ENCODE measurements at regions not wholly inside any gene's neighbourhood (a gene's known extent, or its start where the extent isn't known, plus 50 kb on each side); places are given as distances from the start of the nearest gene placed in this dataset.
"Not testable (repeated sequence)": the region's sequence is repeated elsewhere in the genome, so short reads cannot be mapped to it uniquely, and the experiment has no call there.

DNA sequence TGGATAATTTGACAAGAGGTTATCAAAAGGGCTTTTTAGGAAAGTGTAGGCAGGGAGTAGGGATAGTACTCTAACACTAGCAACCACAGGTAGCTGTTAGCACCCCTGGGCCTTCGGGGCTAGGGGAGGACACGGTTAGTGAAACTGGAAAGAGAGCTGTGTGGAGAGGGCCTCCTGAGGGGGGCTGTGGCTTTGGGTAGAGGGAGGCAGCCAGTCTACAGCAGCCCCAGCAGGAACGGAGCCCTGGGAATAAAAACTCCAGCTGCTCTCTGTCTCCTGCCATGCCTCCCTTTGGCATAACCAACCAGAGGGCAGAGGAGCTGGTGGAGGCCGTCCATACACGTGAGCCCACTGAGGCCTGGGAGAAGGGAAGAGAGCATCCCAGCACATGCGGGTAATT, 223.2 kb downstream of the FOXD2 start:
- DNase-seq (ENCODE audit: low spot score), result no peak

DNA sequence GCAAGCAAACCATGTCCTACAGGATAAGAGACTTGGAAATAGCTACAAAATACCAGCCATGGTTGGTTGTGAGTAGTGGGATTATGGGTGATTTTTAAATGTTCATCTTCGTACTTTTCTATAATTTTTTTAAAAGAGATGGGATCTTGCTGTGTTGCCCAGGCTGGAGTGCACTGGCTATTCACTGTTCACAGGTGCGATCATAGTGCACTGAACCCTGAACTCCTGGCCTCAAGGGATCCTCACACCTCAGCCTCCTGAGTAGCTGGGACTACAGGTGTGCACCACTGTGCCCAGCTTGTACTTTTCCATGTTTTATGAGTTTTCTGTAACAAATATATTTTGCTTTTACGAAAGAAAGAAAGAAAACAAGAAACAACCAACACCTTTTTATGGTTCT, 224.2 kb downstream of the FOXD2 start:
- no peak for DNase-seq (ENCODE audit: low spot score)

DNA sequence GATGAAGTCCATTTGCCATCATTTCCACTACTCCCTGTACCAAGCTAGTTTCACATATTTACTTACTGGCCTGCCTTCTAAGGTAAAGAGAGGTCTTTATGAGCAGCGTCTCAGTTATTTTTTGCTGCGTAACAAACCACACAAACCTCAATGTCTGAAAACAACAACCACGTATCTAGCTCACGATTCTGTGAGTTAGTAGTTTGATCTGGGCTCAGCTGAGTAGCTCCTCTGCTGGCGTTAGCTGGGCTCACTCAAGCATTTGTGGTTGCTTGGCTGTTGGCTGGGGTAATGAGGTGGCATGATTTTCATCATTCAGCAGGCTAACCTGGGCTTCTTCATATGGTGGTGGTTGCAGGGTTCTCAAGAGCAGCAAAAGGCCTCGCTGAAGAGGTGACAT, 225.4 kb downstream of the FOXD2 start:
- DNase-seq (ENCODE audit: low spot score), result no peak

DNA sequence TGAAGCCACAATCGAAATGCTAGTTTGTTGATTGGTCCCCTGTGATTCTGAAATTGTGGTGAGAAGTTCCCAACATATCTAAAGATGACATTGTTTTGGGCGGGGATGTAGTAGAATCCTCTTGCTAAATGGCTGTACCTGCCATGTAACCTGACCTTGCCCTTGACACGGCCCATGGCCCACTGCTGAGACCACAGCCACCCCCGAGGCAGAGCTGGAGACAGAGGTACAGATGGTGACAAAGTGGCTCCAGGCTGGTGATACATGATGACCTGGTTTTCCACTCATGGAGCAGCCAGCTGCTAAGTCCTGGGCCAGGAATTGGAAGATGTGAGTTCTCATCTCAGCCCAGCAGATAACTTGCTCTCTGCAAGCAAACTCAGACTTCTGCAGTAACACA, 226.5 kb downstream of the FOXD2 start:
- no peak for DNase-seq (ENCODE audit: low spot score)

DNA sequence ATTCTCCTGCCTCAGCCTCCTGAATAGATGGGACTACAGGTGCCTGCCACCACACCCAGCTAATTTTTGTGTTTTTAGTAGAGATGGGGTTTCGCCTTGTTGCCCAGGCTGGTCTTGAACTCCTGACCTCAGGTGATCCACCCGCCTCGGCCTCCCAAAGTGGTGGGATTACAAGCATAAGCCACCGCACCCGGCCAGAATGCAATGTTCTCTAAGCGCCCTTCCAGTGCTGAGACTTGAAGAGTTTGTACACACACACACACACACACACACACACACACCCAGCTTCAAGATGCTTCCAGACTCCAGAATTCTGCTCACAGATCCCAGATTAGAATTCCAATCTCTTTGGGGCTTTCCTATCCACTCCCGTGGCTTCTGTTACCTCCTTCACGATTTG, 227.1 kb downstream of the FOXD2 start:
- DNase-seq (ENCODE audit: low spot score), result not testable (repeated sequence)

DNA sequence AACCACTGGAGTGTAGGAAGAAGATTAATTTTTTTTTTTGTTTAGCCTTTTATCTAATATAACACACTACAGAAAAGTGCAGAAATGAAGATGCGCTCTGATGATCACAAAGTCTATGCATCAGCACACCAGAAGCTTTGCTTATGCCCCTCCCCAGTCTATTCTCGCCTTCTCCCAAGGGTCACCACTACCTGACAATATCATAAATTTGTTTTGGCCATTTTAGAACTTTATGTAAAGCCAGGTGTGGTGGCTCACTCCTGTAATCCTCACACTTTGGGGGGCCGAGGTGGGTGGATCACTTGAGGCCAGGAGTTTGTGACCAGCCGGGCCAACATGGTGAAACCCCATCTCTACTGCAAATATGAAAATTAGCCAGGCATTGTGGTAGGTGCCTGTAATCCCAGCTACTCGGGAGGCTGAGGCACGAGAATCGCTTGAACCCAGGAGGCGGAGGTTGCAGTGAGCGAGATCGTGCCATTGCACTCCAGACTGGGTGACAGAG, 231.3 kb downstream of the FOXD2 start:
- DNase-seq (ENCODE audit: low spot score), result no peak

DNA sequence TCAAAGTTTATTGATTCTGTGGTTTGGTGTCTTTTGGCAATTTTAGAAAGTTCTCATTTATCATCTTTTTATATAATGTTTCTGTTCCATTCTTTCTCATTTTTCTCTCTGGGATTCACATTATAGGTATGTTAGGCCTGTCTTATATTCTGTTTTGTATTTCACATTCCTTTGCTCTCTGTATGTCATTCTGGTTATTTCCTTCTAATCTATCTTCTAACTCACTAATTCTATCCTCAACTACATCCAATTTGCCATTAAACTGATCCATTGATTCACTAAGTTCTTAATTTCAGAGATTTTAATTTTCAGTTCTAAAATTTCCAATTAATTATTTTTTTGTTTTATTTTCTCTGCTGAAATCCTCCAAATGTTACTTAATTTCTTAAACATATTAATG, 234.8 kb downstream of the FOXD2 start:
- no peak for DNase-seq (ENCODE audit: low spot score)

DNA sequence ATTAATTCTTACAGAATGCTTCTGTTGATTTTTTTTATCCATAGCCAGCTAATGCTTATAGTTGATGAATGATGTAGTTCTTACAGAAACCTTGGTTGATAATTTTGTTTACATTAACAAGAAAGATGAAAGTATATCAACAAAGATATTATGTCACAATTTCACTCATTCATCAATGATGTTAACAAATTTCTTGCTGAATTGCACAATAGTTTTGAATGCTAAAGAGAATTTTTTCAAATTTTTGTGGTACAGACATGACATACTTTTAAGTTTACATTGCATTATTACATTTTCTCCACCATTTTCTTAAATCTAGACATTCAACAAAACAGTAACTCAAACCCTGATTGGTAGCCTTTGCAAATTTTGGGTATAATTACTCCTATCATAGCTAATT, 236.3 kb downstream of the FOXD2 start:
- no peak for DNase-seq (ENCODE audit: low spot score)

DNA sequence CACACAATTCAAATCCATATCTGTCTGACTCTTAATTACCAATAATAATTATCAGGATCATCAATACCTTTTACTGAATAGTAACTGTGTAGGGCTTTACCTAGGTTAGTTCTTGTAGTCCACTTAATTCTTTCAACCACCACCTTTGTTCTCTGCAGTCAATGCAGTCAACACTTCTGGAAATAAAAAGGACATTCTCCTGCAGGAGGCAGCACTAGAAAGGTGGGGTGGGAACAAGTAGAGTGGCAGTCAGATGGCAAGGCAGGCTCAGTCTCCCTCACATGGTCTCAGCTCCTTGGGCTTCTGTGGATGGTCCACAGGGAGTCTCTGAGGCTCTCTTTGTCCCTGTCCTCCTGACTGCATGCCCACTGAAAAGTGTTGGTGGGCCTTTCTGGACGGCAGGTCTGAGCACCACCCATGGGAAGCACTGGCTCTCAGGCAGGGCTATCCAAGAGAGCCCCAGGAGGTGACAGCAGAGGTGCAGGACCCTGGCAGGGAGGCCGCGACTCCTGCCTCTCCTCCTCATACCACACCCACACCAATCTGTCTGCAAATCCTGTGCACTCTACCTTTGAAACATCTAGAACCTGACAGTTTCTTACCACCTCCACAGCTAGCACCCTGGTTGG, 237.3 kb downstream of the FOXD2 start:
- no peak for DNase-seq (ENCODE audit: low spot score)

DNA sequence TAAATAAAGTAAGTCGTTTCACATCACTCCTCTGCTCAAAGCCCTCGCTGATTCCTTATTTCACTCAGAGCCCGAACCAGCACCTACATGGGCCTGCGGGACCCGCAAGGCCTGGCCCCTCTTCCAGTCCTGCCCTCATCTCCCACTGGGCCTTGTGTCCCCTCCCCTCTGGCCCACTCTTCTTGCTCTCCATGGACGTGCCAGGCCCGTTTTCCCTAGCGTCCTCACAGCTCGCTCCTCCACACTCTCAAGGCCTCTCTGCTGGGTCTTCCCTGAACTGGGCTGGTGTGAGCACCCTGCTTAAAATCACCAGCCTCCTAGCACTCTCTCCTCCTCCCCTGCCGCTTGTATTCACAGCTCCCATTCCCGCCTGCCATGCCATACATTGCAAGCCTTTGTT, 237.9 kb downstream of the FOXD2 start:
- no peak for DNase-seq (ENCODE audit: low spot score)

DNA sequence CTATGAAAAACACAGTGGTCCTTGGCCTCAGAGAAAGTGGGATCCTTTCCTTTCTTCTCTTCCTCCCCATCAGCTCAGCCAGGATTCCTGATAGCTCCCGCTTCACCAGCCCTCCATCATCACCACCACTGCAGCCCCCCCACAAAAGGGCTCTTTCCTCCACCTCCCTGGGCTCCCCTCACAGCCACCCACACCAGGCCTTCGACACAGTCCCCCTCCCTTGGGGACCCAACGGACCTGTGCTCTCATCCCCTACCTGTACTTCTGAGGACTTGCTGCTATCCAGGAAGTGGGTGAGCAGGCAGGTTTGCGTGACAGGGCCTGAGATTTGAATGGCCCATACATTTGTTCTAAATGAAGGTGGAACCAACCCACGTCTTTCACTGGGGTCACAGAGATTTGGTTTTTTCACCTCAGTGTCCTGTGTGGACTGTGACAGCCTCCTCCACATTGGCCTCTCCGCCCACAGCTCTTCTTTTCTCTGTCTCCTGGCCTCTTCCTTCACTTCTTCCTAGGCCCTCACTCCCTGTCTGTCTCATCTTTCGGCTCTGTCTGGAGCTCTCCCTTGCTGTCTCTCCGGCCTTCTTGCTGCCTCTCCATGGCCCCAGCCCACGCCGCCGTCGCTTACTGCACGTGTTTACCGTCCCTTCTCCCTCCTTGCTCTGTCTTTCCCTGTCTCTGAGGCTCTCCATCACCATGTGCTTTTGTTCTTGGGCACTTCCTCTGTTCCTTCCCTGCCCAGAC, 238.6 kb downstream of the FOXD2 start:
- no peak for DNase-seq (ENCODE audit: low spot score)

DNA sequence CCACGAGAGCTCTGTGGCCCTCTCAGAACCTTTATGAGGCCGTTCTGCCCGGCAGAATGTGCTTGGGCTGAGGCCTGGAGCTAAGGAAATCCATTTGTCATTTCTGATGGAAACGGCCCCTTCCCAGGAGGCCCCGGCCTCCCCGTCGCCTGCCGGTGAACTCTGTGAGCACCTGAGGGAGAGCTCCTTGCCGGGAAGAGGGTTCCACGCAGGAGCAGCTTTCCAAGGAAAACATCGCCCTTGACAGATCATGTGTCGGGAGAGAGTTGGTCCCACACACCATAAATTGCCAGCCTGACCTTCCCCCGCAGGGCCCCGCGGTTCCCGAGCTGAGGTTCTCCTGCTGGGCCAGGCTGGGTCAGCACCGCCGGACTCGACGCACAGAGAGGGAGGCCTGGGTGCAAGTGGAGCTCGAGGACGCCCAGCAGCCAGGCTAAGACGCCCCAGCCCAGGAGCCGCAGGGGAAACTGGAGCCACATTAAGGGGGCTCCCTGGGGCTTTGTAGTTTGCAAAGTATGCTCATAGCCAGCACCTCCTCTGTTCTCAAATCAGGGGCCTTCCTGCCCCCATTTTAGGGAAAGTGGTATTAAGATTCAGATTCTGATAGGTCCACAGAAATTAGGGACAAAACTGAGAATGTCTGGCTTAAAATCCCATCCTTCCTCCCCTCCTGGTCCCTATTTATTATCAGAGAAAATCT, 239.5 kb downstream of the FOXD2 start:
- DNase-seq (ENCODE audit: low spot score), result no peak

DNA sequence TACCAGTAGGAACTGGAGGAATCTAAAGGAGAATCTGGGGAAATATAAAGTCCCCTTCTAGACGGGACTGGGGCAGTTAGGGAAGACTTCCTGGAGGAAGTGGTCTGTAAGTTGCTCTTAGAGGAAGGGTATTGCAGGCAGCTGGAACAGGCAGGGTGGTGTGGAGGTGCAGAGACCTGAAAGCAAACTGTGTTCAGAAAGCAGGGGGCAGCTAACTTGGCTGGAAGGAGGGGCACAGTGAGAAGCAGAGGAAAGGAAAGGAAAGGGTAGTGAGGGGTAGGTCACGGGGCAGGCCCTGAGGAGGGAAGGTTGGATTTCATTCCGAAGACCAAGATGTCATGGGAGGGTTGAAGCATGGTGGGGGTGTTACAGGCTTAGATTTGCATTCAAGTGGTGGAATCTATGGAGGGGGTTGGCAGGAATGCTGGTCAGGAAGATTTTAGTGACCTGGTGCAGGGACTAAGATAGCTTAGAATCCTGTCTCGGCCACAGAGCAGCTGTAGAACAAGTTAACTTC, 240.7 kb downstream of the FOXD2 start:
- no peak for DNase-seq (ENCODE audit: low spot score)

DNA sequence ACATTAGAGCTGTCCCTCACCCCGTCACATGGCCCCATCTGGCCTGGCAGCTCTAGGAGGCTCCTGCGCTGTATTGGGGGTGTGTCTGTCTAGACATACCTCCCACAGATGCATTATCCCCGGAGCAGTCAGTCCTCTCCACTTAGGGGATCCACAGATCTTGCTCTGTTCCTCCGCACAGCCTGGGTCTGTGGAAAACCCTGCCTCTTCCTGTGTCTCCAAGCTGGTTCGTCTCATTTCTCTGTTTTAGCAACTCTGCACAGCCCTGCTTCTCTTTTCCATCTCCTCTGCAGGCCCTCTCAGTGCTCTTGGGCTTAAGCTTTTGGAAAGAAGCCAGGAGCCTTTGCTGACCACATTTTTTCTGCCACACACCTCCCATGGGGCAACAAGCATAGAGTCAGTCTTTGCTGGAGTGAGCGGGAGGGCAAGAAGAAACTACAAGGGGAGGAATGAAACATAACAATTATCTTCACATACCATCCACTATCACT, 241.5 kb downstream of the FOXD2 start:
- no peak for DNase-seq (ENCODE audit: low spot score)

DNA sequence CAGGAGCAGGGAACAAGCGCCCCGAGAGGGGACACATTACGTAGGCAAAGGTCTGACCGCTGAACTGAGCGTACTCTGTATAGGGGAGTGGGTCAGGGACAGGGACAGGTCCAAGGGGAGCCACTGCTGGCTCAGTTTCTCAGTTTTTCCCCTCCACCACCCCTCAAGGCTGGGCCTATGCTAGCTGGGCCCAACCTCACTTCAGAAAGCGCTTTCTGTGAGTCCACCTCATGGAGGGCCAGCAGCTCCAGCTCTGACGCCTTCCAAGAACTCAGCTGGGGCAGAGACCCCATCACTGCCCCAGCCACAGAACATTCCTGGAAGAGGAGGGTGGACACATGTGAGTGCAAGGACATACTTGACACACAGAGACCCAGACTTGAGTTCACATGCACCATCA, 242.0 kb downstream of the FOXD2 start:
- no peak for DNase-seq (ENCODE audit: low spot score)

DNA sequence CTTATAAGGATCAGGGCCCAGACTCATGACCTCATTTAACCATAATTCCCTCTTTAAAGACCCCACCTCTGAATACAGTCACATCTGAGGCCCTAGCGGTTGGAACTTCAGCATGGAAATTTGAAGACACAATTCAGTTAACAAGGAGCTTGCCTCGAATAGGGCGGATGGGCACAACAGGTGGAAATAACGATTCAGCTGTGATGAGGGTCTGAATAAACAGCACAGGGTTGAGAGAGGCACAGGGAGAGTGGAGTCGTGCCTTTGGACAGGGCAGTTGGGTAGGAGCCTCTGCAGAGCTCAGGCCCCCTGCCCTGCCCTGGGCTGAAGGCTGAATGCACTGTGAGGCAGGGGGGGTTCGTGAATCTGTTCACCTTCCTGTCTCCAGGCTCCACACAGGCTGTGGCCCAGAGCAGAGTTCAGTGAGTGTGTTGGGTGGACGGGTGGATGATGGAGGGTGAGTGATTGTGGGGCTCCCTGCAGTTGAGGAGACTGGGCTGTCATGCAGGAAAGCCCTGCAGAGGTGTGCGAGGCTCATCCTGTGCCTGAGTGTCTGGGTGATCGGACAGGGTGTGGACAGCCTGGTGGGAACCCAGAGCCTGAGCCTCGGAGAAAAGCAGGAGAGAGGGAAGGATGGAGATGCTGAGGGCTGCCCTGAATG, 243.1 kb downstream of the FOXD2 start:
- DNase-seq (ENCODE audit: low spot score), result no peak

DNA sequence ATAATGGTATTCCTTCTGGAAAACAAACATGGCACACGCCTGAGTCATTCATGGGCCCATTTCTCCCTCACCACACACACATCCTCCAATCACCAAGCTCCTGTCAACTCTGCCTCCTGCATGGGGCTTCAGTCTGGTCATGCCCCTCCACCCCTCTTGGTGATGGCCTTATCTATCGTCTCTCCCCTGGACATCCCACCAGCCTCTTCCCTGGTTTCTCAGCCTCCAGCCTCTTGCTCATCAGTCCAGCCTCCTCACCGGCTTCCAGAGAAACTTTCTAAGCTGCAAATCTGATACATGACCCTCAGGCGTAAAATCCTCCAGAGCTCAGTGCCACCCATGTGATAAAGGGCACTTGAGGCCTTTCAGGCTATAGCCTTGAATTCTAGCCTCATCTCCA, 243.9 kb downstream of the FOXD2 start:
- DNase-seq (ENCODE audit: low spot score), result no peak

DNA sequence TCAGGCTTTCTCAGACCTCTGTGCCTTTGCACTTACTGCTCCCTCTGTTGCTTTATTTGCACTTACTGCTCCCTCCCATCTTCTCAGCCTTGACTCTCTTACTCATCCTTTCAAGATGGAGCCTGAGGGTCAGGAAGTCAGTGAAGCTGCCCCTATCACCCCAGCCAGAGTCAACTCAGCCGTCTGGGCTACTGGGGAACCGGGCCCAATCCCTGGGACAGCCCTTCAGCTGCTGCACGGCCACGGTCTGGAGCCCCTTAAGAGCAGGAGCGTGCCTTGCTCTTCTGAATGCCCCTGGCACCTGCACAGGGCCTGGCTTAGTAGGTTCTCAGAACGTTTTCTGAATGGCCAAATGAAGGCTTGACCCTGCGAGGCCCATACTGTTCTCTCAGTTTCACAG, 244.4 kb downstream of the FOXD2 start:
- DNase-seq (ENCODE audit: low spot score), result no peak

DNA sequence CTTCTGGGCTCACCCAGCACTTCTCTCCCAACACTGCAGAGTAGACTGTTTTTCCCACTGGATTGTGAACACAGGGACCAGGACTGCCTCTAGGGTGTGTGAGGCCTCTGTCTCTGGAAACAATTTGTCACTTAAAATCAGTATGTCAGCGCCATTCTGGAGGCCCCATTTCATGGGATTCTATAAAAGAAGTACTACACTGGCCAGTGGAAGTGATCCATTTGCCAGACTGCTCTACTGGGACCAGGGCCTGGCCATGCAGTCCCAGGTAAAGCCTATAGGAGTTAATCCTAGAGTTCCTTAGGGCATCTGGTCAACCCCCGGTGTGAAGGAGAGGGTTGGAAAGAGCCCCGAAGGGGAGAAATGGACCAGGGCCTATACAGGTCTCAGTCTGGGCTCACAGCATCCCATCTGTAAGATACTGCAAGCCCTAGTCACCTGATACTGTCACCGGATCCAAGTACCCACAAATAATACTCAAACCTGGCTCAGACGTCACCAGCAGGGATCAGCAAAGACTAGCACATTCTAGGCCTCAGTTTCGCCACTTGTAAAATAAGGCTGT, 245.0 kb downstream of the FOXD2 start:
- no peak for DNase-seq (ENCODE audit: low spot score)

DNA sequence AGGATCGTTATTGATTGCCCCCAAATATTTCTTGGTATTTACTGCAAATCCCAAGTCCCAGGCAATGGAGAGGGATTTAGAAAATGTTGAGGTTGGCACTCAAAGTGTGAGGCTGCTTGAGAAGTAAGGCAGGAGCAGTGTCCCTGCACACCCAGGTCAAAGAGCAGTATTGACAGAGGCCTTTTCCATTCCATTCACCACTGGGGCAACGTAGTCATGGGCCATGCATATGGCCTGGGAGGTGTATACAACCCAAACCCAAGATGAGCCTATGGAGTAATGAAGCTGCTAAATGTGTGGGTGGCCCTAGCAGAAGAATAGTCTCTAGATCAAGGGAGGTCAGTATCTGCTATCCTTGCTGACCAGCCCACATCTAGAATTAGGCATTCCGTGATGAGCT, 245.6 kb downstream of the FOXD2 start:
- no peak for DNase-seq (ENCODE audit: low spot score)

DNA sequence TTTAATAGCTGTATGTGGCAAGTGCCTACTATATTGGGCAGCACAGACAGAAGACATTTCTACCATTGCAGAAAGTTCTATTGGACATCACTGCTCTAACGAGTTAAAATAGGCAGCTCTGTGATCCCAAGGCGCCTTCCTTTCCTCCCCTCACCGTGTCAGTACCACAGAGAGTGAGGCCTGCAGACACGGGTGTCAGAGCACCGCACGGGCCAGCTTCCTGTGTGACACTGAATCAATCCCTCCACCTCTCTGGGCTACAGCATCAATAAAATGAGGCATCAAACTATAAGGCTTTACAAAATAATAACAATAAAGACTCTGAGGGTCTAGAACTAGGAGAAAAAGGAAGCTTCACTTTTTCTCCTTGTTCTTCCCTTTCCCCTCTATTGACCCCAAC, 246.7 kb downstream of the FOXD2 start:
- DNase-seq (ENCODE audit: low spot score), result no peak

Measured in HuH-7 (cell line).